GM19468 (cell line): ENCODE measurements at regions not wholly inside any gene's neighbourhood (a gene's known extent, or its start where the extent isn't known, plus 50 kb on each side); places are given as distances from the start of the nearest gene placed in this dataset.
"Not testable (repeated sequence)": the region's sequence is repeated elsewhere in the genome, so short reads cannot be mapped to it uniquely, and the experiment has no call there.

ENCODE experiments used
- ATAC-seq: cut with Tn5 transposase; IDR thresholded peaks from one replicate; pipeline ENCODE4 v1.9.1; 2021; ENCODE audit warnings: mild to moderate bottlenecking, moderate library complexity, moderate number of reproducible peaks; ENCODE audit not compliant: unreplicated experiment; ENCODE audit errors: extremely low read depth

GRCh38 chr3:195635898-195636685 lies 52.4 kb upstream of the APOD start:
- not testable (repeated sequence) for ATAC-seq

GRCh38 chr3:195635262-195635873 lies 51.6 kb upstream of the APOD start:
- not testable (repeated sequence) for ATAC-seq

- ATAC-seq = peak; percentile 96
Observed at GRCh38 chr3:195634426-195635261, 50.9 kb upstream of the APOD start.
